Activated CD4-positive, CD25-positive, alpha-beta regulatory T cell (primary cell): ENCODE measurements at regions not wholly inside any gene's neighbourhood (a gene's known extent, or its start where the extent isn't known, plus 50 kb on each side); places are given as distances from the start of the nearest gene placed in this dataset.
"Not testable (repeated sequence)": the region's sequence is repeated elsewhere in the genome, so short reads cannot be mapped to it uniquely, and the experiment has no call there.

Experiments
- DNase-seq, 4 experiments: peaks; one replicate each; lab custom pipeline; 2025; lab: John Stamatoyannopoulos, UW

GRCh38 chr10:43931308-43931930, 282.7 kb upstream of the ZNF32 start:
- DNase-seq = no peak

DNA sequence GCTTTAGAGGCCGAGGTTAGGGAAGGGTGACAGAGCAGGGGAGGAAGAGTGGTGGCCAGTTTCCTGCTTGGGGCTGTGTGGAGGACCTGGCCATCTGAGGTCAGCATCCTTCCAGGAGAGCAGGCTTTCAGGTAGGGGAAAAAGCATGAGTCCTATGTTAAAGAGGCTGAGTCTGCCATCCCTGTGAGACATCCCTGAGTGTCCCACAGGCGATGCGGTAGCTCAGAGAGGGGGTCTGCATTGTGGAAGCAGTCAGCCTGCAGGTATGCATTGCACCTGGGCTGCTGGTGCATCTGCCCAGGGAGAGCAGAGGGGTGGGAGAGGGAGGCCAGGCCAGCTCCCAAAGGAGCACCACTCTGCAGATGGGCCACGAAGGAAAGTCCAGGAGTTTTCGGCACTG, 282.1 kb upstream of the ZNF32 start:
- no peak for DNase-seq

GRCh38 chr10:43930243-43930642, 281.6 kb upstream of the ZNF32 start:
- DNase-seq = no peak

DNA sequence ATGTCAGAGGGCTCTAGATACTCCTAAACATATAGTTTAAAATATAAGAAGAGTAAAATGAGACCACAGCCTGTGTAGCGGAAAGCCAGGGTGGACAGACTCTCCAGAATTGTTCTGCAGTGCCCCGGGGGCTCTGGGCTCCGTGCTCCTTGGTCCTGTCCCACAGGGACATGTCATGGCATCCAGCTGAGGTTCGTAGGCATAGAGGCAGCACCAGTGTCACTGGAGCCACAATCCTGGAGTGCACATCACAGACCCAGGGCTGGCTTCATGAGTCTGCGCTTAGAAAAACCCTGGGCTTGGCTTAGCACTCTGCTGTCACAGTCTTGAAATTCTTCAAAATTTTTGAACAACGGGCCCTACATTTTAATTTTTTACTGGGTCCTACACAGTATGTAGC, 280.4 kb upstream of the ZNF32 start:
- no peak for DNase-seq

GRCh38 chr10:43928425-43928968, 279.8 kb upstream of the ZNF32 start:
- no peak for DNase-seq

DNA sequence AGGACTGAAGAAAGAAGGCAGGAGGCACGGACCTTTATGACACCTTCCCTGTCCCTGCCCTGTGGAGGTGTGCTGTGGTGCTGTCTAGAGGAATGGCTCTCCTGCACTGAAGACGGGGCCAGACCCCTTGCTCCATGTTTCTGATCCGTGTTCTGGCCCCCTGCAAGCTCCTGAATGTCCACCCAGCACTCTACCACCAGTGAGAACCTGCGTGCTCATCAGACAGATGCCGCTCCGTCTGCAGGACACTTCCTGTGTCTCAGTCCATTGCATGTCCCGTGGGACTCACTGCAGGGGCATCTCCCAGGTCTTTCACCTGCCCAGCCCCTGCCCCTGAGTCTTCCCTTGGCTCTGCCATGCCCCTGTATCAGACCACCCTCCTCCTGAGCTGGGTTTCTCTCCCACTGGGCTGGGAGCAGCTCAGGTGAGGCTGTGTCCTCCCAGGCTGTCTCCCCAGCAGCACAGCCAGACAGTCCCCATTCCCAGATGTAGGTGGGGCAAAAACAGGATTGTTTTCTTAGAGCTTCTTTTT, 278.3 kb upstream of the ZNF32 start:
- DNase-seq = no peak

DNA sequence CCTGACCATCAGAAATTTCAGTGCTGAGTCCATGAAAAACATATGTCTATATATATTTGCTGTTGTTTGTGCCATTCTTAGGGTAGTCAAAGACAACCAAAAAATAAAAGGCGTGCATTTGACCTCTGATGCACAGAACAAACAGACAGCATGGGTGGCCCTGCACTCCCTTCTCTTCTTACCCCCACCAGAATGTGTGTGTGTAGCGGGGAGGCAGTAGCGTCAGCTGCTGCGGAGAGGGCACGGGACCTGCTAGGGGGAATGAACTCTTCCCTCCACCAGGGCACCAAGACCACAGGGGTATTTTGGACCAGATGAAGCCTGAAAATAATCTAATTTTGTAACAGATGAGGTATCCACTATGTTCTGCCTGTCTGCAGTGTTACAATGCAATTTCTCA, 277.7 kb upstream of the ZNF32 start:
- DNase-seq = no peak

GRCh38 chr10:43925793-43926192, 277.1 kb upstream of the ZNF32 start:
- DNase-seq = no peak

- DNase-seq = no peak
Measured at GRCh38 chr10:43923328-43923727, 274.6 kb upstream of the ZNF32 start.

DNA sequence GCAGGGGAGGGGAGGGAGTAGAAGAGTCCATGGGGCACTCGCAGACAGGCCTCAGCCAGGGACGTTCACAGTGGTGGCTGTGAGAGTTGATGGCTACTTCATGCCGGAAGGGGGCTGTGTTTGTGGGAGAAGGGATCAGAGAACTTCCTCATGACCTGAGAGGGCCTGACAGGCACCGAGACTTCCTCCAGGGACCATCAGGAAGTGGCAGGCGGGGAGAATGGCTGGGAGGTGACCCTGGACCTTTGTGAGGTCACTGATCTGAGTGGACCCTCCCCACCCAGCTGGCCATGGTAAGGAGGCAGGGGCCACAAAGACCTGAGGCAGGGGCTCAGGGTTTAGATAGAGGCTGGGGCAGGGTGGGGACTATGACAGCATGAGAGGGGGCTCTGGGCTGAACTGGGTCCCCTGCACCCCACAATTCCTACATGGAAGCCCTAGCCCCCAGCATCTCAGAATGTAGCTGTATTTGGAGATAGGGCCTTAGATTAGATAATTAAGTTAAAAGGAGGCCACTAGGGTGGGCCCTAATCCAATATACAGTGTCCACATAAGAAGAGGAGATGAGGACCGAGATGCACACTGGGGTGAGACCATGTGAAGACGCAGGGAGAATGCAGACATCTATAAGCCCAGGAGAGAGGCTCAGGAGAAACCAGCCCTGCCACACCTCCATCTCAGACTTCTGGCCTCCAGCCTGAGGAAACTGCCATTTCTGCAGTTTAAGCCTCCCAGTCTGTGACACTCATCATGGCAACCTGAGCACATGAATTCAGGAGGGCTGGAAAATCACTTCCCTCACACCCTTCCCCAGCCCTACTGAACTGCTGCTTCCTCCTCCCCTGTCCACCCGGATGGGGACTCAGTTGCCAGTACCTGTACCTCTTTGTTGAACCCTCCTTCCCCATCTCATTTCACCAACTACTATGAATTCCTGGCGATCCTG, 273.9 kb upstream of the ZNF32 start:
- DNase-seq = no peak

GRCh38 chr10:43921881-43922280, 273.2 kb upstream of the ZNF32 start:
- no peak for DNase-seq

DNA sequence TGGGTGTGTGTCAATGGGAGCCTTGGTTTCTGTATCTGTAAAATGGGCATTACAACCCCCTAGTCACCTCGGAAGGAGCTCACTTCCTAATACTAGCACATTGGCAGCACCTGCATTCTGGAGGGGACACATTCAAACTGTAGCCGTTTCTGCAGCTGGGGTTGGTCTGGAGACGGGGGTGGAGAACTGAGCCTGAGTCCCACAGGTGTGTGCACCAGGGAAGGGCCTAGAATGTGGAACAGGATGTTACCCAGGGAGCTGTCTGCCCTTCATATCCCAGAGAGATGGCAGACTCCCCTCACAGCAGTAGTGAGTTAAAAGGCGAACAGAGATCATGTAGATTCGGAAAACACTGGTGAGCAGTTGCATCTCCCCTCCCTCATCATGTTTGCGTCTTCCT, 272.8 kb upstream of the ZNF32 start:
- DNase-seq = no peak

- not testable (repeated sequence) for DNase-seq
Measured at GRCh38 chr10:43920236-43920758, 271.6 kb upstream of the ZNF32 start.

DNA sequence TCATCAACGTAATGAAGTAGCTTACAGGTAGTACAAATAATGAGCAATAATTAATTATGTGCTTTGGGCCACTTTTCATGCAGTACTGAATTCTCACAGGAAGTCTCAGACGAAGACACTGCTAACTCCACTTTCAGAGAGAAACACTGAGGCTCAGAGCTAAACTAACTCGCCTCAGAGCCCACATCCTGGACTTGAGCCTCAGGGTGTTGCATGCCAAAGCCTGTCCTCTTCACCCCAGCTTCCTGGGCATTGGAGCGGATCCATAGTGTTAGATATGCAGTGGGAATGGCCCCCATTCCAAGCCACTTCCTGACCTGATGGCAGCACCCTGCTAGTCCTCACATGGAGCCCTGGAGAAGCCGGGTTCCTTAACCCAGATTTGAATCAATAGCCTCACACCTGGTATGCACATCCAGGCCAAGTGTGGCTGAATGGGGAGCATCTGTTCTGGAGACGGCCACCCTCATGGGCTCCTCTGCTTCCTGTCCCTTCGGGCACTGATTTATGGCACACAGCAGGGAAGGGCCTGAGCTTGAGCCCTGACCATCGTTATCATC, 265.1 kb upstream of the ZNF32 start:
- no peak for DNase-seq

DNA sequence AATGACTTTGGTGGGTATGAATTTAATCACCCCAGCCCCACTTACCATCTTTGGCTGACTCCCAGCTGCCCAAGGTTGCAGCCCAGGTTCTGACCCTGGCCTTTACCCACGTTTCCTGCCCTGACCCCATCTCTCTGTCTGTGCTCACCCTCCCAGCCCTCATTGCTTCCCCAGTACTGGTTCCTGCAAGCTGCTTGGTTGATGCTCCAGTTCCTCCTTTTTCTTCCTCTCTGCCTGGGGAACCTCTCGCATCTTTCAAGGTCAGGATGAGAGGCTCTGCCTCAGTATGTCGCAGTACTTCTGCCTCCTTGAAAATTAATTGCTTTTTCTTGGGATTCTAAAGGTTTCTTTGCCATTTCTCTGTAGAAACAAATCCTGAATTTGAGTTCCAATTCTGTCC, 263.8 kb upstream of the ZNF32 start:
- DNase-seq = no peak

DNA sequence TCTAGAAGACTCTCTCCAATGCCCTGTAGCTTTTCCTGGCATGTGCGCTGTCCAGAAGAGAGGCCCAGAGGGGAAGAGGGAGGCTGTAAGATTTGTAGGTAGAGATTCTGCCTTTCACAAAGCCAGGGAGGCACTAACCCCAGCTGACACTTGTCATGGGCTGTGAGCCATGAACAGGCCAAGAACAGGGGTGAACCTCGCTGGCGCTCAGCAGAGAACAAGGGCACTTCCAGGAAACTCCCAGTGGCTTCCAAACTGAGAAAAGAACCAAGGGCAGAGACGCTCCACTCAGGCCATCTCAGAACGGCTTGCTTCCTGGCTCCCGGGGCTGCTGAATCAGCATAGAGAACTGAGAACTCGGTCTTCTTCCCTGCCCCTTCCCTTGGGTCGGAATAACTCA, 257.8 kb upstream of the ZNF32 start:
- no peak for DNase-seq

GRCh38 chr10:43905512-43906236, 257.0 kb upstream of the ZNF32 start:
- DNase-seq = no peak

DNA sequence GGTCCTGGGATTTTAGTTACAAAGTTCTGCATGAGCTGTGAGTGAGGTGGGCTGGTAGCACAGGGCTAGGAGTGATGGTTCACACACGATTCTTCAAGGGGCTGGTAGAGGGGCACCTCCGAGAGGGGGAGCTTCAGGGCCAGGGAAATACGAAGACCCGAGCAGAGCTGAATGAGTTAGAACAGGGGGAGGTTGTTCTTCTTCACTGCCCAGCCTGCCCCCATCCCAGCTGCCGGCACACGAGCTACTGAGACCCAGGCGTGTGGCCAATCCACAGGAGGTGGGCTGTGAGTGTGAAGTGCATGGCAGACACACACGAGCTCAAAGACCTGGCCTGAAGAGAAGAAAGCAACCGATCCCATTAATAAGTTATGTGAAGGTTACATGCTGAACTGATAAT, 256.2 kb upstream of the ZNF32 start:
- DNase-seq = no peak

- DNase-seq = no peak
Measured at GRCh38 chr10:43904301-43904700, 255.6 kb upstream of the ZNF32 start.

DNA sequence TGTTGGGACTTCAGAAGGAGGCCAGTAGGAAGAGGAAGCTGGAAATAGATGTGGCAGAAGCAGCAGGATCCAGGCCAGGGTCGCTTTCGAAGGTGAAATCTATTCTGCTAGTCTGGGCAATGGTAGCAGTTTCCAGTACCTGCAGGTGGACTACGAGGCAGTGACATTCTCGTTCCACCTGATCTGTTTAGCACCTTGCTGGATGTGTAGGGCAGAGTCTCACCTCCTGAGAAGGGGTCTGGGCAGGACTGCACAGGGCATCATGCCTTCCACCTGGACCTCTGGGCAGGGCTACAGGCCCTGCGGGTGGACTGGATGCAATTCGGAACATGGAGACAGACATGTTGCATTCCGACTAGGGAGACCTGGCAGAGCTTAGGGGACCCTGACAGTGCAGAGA, 254.8 kb upstream of the ZNF32 start:
- no peak for DNase-seq

GRCh38 chr10:43902842-43903241, 254.2 kb upstream of the ZNF32 start:
- no peak for DNase-seq
